Activated CD4-positive, alpha-beta T cell treated with anti-CD3 and anti-CD28 coated beads, Interleukin-2, amount 50 U/mL, for 1 hour (primary cell): ENCODE measurements at regions not wholly inside any gene's neighbourhood (a gene's known extent, or its start where the extent isn't known, plus 50 kb on each side); places are given as distances from the start of the nearest gene placed in this dataset.
A peak's percentile ranks its signal among the peaks of the same experiment; 100 is the strongest.

Source experiments
- DNase-seq: peaks from one replicate; pipeline ENCODE4 v3.0.0-alpha.2; 2020

GRCh38 chr14:38900887-38901286 is 202.1 kb downstream of the SEC23A start:
- no peak for DNase-seq

- DNase-seq = no peak
Measured at GRCh38 chr14:38887696-38888095, 215.3 kb downstream of the SEC23A start.

GRCh38 chr14:38884109-38884508 is 218.9 kb downstream of the SEC23A start:
- no peak for DNase-seq

GRCh38 chr14:38883127-38883526 is 219.9 kb downstream of the SEC23A start:
- no peak for DNase-seq

GRCh38 chr14:38882533-38882932 is 220.5 kb downstream of the SEC23A start:
- DNase-seq = no peak

- DNase-seq = no peak
Measured at GRCh38 chr14:38880643-38881524, 222.2 kb downstream of the SEC23A start.

GRCh38 chr14:38877744-38878388 is 225.2 kb downstream of the SEC23A start:
- no peak for DNase-seq

GRCh38 chr14:38874721-38875120 is 228.3 kb downstream of the SEC23A start:
- DNase-seq = no peak

GRCh38 chr14:38873941-38874612 is 229.0 kb downstream of the SEC23A start:
- no peak for DNase-seq

- DNase-seq = no peak
Measured at GRCh38 chr14:38870296-38870836, 232.7 kb downstream of the SEC23A start.

GRCh38 chr14:38868399-38869290 is 234.4 kb downstream of the SEC23A start:
- DNase-seq = no peak

- DNase-seq = peak; percentile 40
Measured at GRCh38 chr14:38867561-38868150, 235.4 kb downstream of the SEC23A start.

- no peak for DNase-seq
Measured at GRCh38 chr14:38866461-38866860, 236.6 kb downstream of the SEC23A start.

- no peak for DNase-seq
Measured at GRCh38 chr14:38862366-38862765, 240.7 kb downstream of the SEC23A start.

- DNase-seq = no peak
Measured at GRCh38 chr14:38860530-38860929, 242.5 kb downstream of the SEC23A start.

GRCh38 chr14:38856798-38857197 is 246.2 kb downstream of the SEC23A start:
- no peak for DNase-seq

- no peak for DNase-seq
Measured at GRCh38 chr14:38855513-38855912, 247.5 kb downstream of the SEC23A start.

GRCh38 chr14:38851111-38851510 is 251.9 kb downstream of the SEC23A start:
- no peak for DNase-seq

GRCh38 chr14:38850664-38851063 is 252.4 kb downstream of the SEC23A start:
- no peak for DNase-seq

- no peak for DNase-seq
Measured at GRCh38 chr14:38848243-38848935, 254.6 kb downstream of the SEC23A start.

GRCh38 chr14:38847161-38847560 is 255.9 kb downstream of the SEC23A start:
- no peak for DNase-seq
